ENCODE measurements at regions not wholly inside any gene's neighbourhood (a gene's known extent, or its start where the extent isn't known, plus 50 kb on each side); places are given as distances from the start of the nearest gene placed in this dataset.
"Not testable (repeated sequence)": the region's sequence is repeated elsewhere in the genome, so short reads cannot be mapped to it uniquely, and the experiment has no call there.

DNA sequence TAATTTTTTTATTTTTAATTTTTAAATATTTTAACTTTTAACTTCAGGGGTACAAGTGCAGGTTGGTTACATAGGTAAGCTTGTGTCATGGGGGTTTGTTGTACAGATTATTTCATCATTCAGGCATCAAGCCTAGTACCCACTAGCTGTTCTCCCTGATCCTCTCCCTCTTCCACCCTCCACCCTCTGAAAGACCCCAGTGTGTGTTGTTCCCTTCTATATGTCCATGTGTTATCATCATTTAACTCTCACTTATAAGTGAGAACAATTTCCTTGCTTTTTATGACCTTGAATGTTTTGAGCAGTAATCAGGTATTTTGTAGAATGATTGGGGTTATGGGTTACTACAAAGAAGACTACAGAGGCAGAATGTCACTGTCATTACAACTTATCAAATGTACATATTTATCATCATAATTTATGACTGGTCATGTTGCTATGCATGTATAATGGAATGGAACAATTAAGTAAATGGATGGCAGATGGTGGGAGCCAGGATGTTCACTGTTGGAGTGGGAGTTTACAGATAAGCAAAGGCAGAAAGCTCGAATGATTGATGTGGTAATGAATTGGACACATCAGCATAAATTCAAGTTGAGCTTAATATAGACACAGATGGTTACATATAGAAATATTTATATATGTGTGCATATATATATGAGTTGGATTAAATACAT, 563.8 kb upstream of the ROBO1 start:
- Histone ChIP-seq H3K4me1 (no peaks in the 10 kb centered on the region), H3K9me3 (no peaks in the 10 kb centered on the region), H3K36me3 (no peaks in the 10 kb centered on the region), H3K4me3 (no peak overlapping the region), H3K27ac (no peak overlapping the region), H3K27me3 (no peaks in the 10 kb centered on the region)
- 43 to 52% (median 49%) methylated on average over 1 of the region's 1 CpG for WGBS, 4 donors
- ATAC-seq, result no peak
- no peak for DNase-seq
- intact Hi-C loops (cut with DNase I), result no loop called here
- TF ChIP-seq POLR2A (IDR thresholded peaks at IDR 0.05) (no peak), CTCF (IDR thresholded peaks at IDR 0.05) (no peak)

GRCh38 chr3:80314541-80314940, 546.7 kb upstream of the ROBO1 start:
- intact Hi-C loops (cut with DNase I); DNase-seq; H3K27me3 ChIP-seq; ATAC-seq; H3K4me3 ChIP-seq; H3K4me1 ChIP-seq; H3K36me3 ChIP-seq; H3K27ac ChIP-seq: not testable (repeated sequence)
- 93 to 95% (median 95%) methylated on average over 13 to 19 of the region's 19 CpGs; no CpG with 5 or more reads in 1 of the 4 donors for WGBS, 4 donors
- peaks cover 0 to 25% (median 5%) of the 10 kb centered on the region in 12 donors for H3K9me3 ChIP-seq

DNA sequence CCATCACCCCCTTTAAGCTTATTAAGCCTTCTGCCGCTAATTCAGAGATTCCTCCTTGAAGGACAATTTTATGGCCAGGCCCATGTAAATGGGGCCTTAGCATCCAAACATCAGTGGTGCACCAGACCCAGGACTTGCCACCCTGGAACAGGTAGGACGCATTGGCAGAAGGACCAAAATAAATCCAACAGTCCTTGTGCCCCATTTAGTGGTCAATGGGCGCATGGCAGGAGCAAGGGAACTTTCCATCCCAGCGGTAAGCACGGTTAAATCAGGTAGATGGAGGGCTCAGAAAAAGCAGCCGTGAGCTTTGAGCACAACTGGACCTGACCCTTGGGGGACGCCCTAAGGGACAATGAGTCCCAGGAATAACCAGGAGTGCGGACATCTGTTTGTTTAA, 540.8 kb upstream of the ROBO1 start:
- ATAC-seq (no peak), DNase-seq (no peak)
- TF ChIP-seq POLR2A (IDR thresholded peaks at IDR 0.05), result no peak
- no peak for TF ChIP-seq CTCF (IDR thresholded peaks at IDR 0.05)
- WGBS, 4 donors, result 59 to 89% (median 68%) methylated on average over 8 of the region's 8 CpGs
- Histone ChIP-seq H3K4me1 (no peaks in the 10 kb centered on the region), H3K27ac (no peak overlapping the region), H3K36me3 (no peaks in the 10 kb centered on the region), H3K9me3 (peaks cover 0 to 11% (median 0%) of the 10 kb centered on the region in 12 donors), H3K4me3 (no peak overlapping the region), H3K27me3 (no peaks in the 10 kb centered on the region)
- intact Hi-C loops (cut with DNase I), result no loop called here

GRCh38 chr3:80307844-80308243, 540.0 kb upstream of the ROBO1 start:
- Histone ChIP-seq H3K36me3 (no peaks in the 10 kb centered on the region), H3K4me1 (no peaks in the 10 kb centered on the region), H3K4me3 (no peak overlapping the region), H3K27me3 (no peaks in the 10 kb centered on the region), H3K27ac (no peak overlapping the region), H3K9me3 (peaks cover 0 to 11% (median 0%) of the 10 kb centered on the region in 12 donors)
- WGBS, 4 donors, result 88 to 96% (median 93%) methylated on average over 8 of the region's 8 CpGs
- intact Hi-C loops (cut with DNase I), result no loop called here
- no peak for DNase-seq
- TF ChIP-seq CTCF (IDR thresholded peaks at IDR 0.05) (no peak), POLR2A (IDR thresholded peaks at IDR 0.05) (no peak)
- no peak for ATAC-seq

DNA sequence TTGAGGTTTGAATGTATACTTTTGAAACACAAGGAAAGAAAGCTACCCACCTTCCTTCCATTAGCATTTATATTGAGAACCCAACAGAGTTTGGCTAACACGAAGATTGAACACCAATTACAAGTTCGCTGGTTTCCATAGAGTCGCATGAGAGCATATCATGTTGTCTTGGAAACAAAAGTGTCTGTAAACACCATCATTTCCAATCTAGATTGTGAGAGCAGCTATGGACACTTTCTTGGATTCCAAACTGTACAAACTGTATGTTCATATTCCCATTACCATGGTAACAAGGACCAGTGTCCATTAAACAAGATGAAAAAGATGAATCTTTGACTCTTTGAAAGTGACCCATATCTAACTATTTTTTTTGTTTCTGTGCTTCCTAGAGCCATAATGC, 529.9 kb upstream of the ROBO1 start:
- Histone ChIP-seq H3K4me3 (no peak overlapping the region), H3K36me3 (no peaks in the 10 kb centered on the region), H3K9me3 (peaks cover 0 to 1% (median 0%) of the 10 kb centered on the region in 12 donors), H3K27me3 (no peaks in the 10 kb centered on the region), H3K4me1 (no peaks in the 10 kb centered on the region), H3K27ac (no peak overlapping the region)
- intact Hi-C loops (cut with DNase I), result no loop called here
- TF ChIP-seq POLR2A (IDR thresholded peaks at IDR 0.05), result no peak
- no peak for TF ChIP-seq CTCF (IDR thresholded peaks at IDR 0.05)
- ATAC-seq, result no peak
- no peak for DNase-seq
- WGBS, 4 donors, result 64 to 77% (median 67%) methylated on average over 3 of the region's 3 CpGs

All from heart left ventricle (tissue), 16 donors.